ENCODE measurements at regions not wholly inside any gene's neighbourhood (a gene's known extent, or its start where the extent isn't known, plus 50 kb on each side); places are given as distances from the start of the nearest gene placed in this dataset.

DNA sequence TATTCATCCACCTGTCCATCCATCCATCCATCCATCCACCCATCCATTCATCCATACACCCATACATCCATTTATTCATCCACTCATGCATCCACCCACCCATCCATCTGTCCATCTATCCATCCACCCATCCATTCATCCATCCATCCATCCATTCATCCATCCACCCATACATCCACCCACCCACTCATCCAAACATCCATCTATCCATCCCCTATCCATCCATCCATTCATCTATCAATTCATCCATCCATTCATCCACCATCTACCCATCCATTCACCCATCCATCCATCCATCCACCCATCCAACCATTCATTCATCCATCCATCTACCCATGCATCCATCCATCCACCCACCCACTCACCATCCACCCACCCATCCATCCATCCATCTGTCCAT, 142.6 kb upstream of the SFSWAP start:
- H2BK120ac ChIP-seq (ENCODE audit: low read depth, low read length): no peak overlapping the region
- in situ Hi-C loops (cut with MboI; ENCODE audit: low sequenced_read_pairs) (no loop called here), intact Hi-C loops (cut with micrococcal nuclease) (no loop called here), dilution Hi-C loops (cut with HindIII; ENCODE audit: low sequenced_read_pairs, unreplicated experiment) (no loop called here)
- H3K9ac ChIP-seq (ENCODE audit: low read depth, low read length): no peak overlapping the region
- no peaks in the 10 kb centered on the region for H3K27me3 ChIP-seq (ENCODE audit: control insufficient read depth, insufficient read depth, low read length)
- H2AK5ac ChIP-seq (ENCODE audit: low read depth, low read length): no peak overlapping the region
- H4K8ac ChIP-seq (ENCODE audit: low read depth in 2 of 2, low read length in 2 of 2): no peak overlapping the region
- H3K4me3 ChIP-seq (ENCODE audit: insufficient read depth, low read depth, low read length): no peak overlapping the region
- no peak for DNase-seq
- no peak overlapping the region for H2BK20ac ChIP-seq (ENCODE audit: low read depth, low read length)
- H3K27ac ChIP-seq (ENCODE audit: insufficient read depth, low read length): no peak overlapping the region
- no peaks in the 10 kb centered on the region for H4K20me1 ChIP-seq (ENCODE audit: insufficient read depth, low read length)
- H3K4me2 ChIP-seq (ENCODE audit: low read depth, low read length): no peak overlapping the region
- no peak overlapping the region for H3K14ac ChIP-seq (replicated peaks; ENCODE audit: low read depth, low read length)
- no peak overlapping the region for H3K4ac ChIP-seq (ENCODE audit: low read depth, low read length)
- no peaks in the 10 kb centered on the region for H3K9me1 ChIP-seq (ENCODE audit: insufficient read depth, low read length)
- H3K9me3 ChIP-seq (ENCODE audit: control insufficient read depth, insufficient read depth, low read length): peaks cover 10% of the 10 kb centered on the region; the same call in 1 of the 2 replicates
- H3K23ac ChIP-seq (ENCODE audit: low read depth, low read length): no peak overlapping the region
- H2AFZ ChIP-seq (replicated peaks; ENCODE audit: low read length, poor library complexity): no peak overlapping the region
- TF ChIP-seq MXI1 (IDR thresholded peaks at IDR 0.05; ENCODE audit: borderline replicate concordance, low read depth, low read length) (no peak), RAD21 (IDR thresholded peaks at IDR 0.05; ENCODE audit: low read length) (no peak), BHLHE40 (IDR thresholded peaks at IDR 0.05; ENCODE audit: low read depth, low read length) (no peak), CEBPB (IDR thresholded peaks at IDR 0.05; ENCODE audit: low read depth, low read length) (no peak), SMC3 (IDR thresholded peaks at IDR 0.05; ENCODE audit: low read depth, low read length) (no peak), CHD1 (IDR thresholded peaks at IDR 0.05; ENCODE audit: low read depth, low read length) (no peak), ELK1 (IDR thresholded peaks at IDR 0.05; ENCODE audit: borderline replicate concordance, low read depth, low read length) (no peak), FOS (IDR thresholded peaks at IDR 0.05; ENCODE audit: low read depth, low read length) (no peak), RFX5 (IDR thresholded peaks at IDR 0.05; ENCODE audit: low read depth, low read length) (no peak), MAZ (IDR thresholded peaks at IDR 0.05; ENCODE audit: borderline replicate concordance, low read depth, low read length) (no peak), NFE2L2 (IDR thresholded peaks at IDR 0.05; ENCODE audit: low read depth, low read length) (no peak), MAFK (IDR thresholded peaks at IDR 0.05; ENCODE audit: low read depth, low read length) (no peak), POLR2A (IDR thresholded peaks at IDR 0.05; ENCODE audit: low read depth, low read length) (no peak), USF2 (IDR thresholded peaks at IDR 0.05; ENCODE audit: low read depth, low read length) (no peak), RCOR1 (IDR thresholded peaks at IDR 0.05; ENCODE audit: insufficient replicate concordance, low read length) (no peak)
- TF ChIP-seq, protein P1, sequence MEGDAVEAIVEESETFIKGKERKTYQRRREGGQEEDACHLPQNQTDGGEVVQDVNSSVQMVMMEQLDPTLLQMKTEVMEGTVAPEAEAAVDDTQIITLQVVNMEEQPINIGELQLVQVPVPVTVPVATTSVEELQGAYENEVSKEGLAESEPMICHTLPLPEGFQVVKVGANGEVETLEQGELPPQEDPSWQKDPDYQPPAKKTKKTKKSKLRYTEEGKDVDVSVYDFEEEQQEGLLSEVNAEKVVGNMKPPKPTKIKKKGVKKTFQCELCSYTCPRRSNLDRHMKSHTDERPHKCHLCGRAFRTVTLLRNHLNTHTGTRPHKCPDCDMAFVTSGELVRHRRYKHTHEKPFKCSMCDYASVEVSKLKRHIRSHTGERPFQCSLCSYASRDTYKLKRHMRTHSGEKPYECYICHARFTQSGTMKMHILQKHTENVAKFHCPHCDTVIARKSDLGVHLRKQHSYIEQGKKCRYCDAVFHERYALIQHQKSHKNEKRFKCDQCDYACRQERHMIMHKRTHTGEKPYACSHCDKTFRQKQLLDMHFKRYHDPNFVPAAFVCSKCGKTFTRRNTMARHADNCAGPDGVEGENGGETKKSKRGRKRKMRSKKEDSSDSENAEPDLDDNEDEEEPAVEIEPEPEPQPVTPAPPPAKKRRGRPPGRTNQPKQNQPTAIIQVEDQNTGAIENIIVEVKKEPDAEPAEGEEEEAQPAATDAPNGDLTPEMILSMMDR (conservative IDR thresholded peaks at IDR 0.05; ENCODE audit: low read depth, low read length): no peak
- no peak overlapping the region for H4K91ac ChIP-seq (ENCODE audit: insufficient read depth, low read depth, low read length)
- no peaks in the 10 kb centered on the region for H3K36me3 ChIP-seq (ENCODE audit: control insufficient read depth, insufficient read depth, low read length)
- no peaks in the 10 kb centered on the region for H3K4me1 ChIP-seq (ENCODE audit: control insufficient read depth, insufficient read depth, low read length)
- H3K79me1 ChIP-seq (ENCODE audit: low read depth in 1 of 2, low read length in 2 of 2): no peaks in the 10 kb centered on the region
- no peak overlapping the region for H4K5ac ChIP-seq (ENCODE audit: low read depth, low read length)
- H3K56ac ChIP-seq (ENCODE audit: extremely low read depth, insufficient read depth, low read length): no peak overlapping the region
- no peak overlapping the region for H2AK9ac ChIP-seq (replicated peaks; ENCODE audit: low read depth, low read length, poor library complexity)
- H3K18ac ChIP-seq (ENCODE audit: low read depth, low read length): no peak overlapping the region
- no peak for ATAC-seq (ENCODE audit: low read depth)
- BruUV-seq (replicated peaks): no TSS peak
- POLR2A ChIA-PET (ENCODE audit: unreplicated experiment): no interaction called here
- CTCF ChIA-PET: no interaction called here
- H2BK5ac ChIP-seq (ENCODE audit: low read depth, low read length, poor library complexity, severe bottlenecking): peak overlapping the region; percentile 45
- no peak overlapping the region for H2BK15ac ChIP-seq (ENCODE audit: low read depth, low read length)

Measured in IMR-90 (cell line).